Lower leg skin (tissue), 3 donors: ENCODE measurements at regions not wholly inside any gene's neighbourhood (a gene's known extent, or its start where the extent isn't known, plus 50 kb on each side); places are given as distances from the start of the nearest gene placed in this dataset.

Experiments
- CTCF ChIP-seq, 3 donors: fragments of 450-650 bp; IDR thresholded peaks; one replicate each; pipeline ENCODE4 v1.5.1; 2016; ENCODE audit warnings: antibody characterized with exemption in 3 of 3, mild to moderate bottlenecking in 3 of 3, moderate library complexity in 2 of 3
- POLR2A ChIP-seq, 2 donors: fragments of 450-650 bp; IDR thresholded peaks; one replicate each; pipeline ENCODE4 v1.6.1; 2016 to 2017; ENCODE audit warnings: antibody characterized with exemption in 2 of 2, mild to moderate bottlenecking in 1 of 2, moderate library complexity in 1 of 2

- TF ChIP-seq CTCF (IDR thresholded peaks at IDR 0.05) (no peak), POLR2A (IDR thresholded peaks at IDR 0.05) (no peak)
Measured at GRCh38 chr17:72366626-72367025, 245.8 kb downstream of the SOX9 start.
